Activated CD4-positive, CD25-positive, alpha-beta regulatory T cell treated with anti-CD3 and anti-CD28 coated beads, Interleukin-2, amount 50 U/mL, for 24 hours (primary cell): ENCODE measurements at regions not wholly inside any gene's neighbourhood (a gene's known extent, or its start where the extent isn't known, plus 50 kb on each side); places are given as distances from the start of the nearest gene placed in this dataset.
"Not testable (repeated sequence)": the region's sequence is repeated elsewhere in the genome, so short reads cannot be mapped to it uniquely, and the experiment has no call there.

ENCODE experiments used
- ATAC-seq, 2 donors: fragments of 150-1000 bp; cut with Tn5 transposase; one replicate each; pipeline ENCODE4 v1.10.0; 2021; ENCODE audit warnings: mild to moderate bottlenecking in 1 of 2, moderate library complexity in 1 of 2

DNA sequence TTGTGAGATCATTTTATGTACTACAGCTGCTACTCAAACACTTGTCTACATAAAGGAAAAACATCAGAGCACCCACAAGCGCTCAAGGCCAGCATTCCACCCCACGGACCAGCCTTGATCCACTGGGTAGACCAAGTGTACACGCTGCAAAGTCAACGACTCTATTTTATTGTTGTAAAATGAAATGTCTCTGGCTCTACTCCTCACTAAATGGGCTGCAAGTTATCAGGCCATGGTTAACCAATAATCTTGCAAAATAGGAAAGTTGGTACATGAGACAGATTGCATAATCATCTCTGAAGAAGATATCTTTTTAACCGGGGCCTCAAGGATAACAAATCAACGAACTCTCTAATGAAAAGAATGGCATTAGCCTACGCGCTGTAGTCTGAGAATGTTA lies 69.9 kb upstream of the FOXN3 start:
- ATAC-seq: no peak

GRCh38 chr14:89486505-89486904 lies 69.5 kb upstream of the FOXN3 start:
- ATAC-seq: no peak

DNA sequence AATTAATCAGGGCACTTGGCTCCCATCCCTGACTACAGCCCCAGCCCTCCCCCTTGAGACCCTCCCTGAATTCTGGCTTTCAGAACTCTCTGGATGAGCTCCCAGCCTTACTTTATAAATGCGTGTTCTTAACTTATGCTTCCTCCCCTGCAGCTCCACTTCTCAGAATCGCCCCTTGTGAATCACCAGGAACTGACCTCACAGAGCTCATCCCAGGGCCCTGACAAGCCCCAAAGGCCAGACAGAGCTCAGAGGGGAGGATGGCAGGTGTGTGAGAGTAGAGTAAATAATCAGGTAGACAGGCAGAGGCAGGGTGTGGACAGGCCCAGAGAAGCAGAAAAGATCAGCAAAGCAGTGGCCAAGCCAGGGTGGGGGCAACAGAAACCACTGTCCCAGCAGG lies 68.2 kb upstream of the FOXN3 start:
- ATAC-seq: peak; percentile 38 to 49

- ATAC-seq: no peak
These were observed 67.2 kb upstream of the FOXN3 start for GRCh38 chr14:89484051-89484844.

DNA sequence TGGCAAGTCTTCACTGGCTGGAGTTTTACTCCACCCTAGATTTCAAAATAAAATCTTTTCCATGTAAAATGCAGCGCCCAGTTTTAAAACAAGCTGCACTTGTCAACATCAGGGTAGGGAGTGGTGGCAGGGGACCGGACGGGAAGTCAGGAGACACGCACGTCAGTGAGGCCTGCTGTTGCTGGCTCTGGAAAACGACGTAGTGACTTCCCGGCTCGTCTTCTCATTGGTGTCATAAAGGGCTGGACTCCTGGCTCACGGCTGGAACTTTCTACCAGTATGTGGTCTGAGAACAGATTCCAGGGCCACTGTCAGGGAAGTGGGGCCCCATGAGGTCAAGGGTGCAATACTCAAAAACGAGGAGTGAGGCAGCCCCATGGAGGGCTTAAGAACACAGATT lies 64.2 kb upstream of the FOXN3 start:
- no peak for ATAC-seq

GRCh38 chr14:89480278-89480677 lies 63.2 kb upstream of the FOXN3 start:
- ATAC-seq: no peak

DNA sequence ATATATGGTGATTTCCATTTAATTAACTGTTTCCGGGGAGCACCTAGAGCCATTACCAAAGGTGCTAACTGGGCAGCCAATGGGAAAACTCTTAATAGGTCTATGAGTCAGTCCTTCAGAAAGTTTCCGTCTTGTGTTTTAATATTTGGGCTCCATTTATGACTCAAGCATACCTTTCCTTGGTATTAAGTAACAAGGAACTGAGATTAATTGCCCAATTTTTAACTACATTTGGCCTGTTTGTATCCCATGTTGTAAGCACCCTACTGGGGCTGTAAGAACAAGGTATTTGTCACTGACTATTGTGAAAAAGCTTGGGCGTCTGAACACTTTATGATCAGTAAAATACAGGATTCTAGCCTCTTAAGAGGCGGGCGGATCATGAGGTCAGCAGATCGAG lies 62.8 kb upstream of the FOXN3 start:
- no peak for ATAC-seq

DNA sequence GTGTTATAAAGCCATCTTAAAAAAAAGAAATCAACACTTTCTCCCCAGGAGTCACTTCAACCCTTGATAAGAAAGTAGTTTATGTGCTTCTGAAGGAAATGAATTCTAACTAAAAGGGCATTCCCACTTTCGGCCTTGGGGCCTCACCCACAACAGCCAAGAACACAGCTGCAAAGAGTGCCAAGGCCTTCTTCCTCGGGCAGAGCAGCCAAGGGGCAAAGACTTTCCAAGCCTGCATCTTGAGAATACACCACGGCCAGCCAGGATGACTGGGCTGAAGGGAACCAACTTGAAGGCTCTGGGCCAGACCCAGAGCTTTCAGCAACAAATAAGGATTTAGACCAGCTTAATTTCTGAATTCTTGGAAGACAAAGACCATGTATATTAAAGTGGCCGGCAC lies 60.4 kb upstream of the FOXN3 start:
- no peak for ATAC-seq

DNA sequence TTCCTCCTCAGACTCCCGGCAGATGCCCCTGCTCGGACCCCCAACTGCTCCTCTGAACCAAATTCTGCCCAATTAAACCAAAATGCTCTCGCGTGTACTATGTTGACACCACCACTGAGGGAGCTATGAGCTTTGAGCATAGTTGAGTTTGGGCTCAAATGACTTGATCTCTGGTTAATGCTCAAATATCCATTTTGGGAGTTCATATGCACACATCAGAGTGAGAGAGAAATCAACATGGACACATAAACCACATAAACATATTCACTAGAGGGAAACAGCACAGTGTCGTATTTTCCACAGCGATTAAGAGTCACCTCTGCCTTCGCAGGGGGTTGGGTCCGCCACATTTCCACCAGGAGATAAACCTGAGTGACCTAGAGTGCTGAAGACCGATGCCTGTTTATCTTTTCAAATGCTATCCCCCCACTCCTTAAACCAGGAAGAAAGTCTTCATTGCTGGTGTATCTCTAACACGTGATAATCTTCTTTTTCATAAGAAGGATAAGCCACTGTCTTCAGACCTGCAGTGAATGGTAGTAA lies 59.4 kb upstream of the FOXN3 start:
- no peak for ATAC-seq

DNA sequence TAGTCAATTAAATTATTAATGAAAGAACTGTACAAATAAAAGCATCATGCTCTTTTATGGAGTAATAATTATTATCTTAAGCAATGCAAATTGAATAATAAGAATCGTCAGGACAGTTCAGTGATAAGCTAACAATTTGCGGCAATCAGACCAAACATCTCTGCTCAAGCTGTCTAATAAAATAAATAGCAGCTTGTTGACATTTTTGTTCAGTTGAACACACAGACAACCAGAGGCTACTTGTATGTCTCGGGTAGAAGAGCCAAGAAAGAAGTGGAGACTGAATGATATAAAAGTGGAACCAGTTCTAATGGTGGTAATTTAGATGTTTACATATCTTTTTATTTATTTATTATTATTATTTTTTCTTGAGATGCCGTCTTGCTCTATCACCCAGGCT lies 57.4 kb upstream of the FOXN3 start:
- ATAC-seq: no peak

DNA sequence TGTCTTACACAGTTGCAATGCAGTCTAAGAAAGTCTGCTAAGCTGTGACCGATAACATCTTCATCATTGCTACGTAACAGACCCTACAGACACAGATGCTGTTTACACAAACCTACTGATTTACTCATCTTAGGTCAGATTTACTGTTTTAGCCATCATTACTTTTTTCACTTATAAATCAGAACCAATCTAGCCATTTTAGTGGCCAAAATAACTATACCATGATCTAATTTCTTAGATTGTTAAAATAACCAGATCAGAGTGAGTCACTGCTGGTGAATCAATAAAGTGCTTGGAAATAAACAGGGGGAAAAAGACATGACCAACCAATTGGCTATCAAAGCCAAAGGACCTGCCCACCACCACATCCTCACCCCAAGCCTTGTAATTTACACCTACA lies 57.0 kb upstream of the FOXN3 start:
- no peak for ATAC-seq

DNA sequence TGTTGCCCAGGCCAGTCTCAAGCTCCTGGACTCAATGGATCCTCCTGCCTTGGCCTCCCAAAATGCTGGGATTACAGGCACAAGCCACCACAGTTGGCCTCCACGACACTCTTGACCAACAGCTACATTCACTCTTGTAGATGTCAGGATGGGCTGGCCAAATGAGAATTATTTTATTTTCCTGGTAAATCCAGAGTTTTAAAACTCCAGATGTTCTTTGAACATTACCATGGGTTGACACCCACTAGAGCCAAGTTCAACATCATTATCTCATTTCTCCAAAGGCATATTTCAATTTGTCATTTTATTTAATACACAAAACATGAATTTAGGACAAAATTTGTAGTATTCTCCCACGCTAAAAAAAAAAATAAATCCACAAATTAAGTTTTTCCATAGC lies 56.5 kb upstream of the FOXN3 start:
- ATAC-seq: no peak

DNA sequence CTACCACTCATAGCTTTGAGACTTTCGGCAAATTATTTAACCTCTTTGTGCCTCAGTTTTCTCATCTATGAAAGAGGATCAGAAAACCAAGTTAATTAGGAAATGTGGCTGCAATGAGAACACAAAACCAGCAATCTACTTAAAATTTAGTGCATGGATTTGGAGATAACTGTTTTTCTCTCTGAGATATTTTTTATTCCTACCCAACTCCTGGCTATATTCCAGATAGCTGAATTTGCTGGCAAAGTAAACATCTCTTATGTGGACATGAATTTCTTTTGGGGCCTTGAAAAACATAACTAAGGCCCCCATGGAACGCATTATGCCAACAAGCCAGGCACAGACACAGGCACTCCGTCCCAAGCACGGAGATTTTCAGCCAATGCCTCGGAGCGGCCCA lies 53.4 kb upstream of the FOXN3 start:
- no peak for ATAC-seq

GRCh38 chr14:89469210-89470198 lies 52.5 kb upstream of the FOXN3 start:
- no peak for ATAC-seq

DNA sequence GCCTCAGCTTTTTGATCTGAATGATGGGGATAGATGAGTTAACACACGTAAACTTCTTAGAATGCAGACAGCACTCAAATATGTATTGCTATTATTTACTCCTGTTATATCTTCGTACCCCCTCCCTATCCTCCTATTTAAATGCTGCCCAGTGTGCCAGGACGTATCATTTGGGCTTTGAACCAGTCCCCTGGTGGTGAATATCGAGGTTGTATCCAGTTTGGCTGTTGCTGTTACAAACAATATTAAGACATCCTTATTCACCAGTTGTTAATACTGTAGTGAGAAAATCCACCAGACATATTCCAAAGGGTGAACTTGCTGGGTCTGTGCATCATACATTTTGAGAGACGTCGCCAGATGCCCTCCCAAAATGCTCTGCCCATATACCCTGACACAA lies 51.5 kb upstream of the FOXN3 start:
- no peak for ATAC-seq

DNA sequence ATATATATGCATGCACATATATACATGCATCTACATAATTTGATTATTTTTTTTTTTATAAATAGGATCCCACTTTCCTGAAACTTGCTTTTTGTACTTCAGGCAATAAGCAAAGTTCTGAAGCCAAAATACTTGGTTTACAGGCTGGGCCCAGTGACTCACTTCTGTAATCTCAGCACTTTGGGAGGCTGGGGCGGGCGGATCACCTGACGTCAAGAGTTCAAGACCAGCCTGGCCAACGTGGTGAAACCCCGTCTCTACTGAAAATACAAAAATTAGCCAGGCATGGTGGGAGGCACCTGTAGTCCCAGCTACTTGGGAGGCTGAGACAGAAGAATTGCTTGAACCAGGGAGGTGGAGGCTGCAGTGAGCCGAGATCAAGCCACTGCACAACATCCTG lies 51.0 kb upstream of the FOXN3 start:
- not testable (repeated sequence) for ATAC-seq

DNA sequence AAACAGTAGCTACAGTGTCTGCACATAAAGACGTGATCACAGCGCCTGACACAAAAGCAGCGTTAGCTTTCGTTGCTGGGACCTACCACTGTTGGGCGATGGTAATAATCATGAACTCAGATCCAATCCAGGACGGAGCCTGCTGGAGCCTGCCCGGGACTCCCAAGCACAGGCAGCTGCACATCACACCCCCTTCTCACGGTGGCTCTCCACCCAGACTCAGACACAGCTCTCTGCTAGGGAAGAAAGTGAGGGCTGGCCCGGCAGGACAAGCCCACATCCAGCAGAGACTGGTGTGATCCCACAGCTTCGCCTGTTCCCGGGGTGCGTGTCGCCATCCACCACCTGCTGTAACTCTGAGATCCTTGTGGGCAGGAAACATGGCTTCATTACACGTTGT lies 49.9 kb upstream of the FOXN3 start:
- no peak for ATAC-seq
